ENCODE measurements at regions not wholly inside any gene's neighbourhood (a gene's known extent, or its start where the extent isn't known, plus 50 kb on each side); places are given as distances from the start of the nearest gene placed in this dataset.

DNA sequence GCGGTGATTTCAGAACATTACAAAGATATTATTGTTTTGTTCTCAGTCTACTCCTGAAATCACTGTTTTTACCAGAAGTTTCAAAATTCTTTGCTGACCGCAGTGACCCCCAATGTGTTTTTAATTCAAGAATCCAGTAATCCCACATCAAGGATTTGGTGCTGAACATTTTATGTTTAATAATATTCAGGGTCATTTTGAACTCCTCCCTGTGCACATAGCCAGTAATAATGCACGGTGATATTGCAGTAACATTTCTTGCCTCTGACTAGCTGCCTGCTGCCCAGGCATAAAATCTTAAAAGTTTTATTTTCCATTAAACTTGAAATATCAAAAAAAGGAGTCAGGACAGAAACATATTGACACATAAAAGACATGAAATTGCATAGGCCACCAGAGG is 443.4 kb upstream of the NCAM2 start:
- Histone ChIP-seq H3K27me3 (ENCODE audit: control insufficient read depth in 2 of 2, insufficient read depth in 2 of 2, low read length in 2 of 2) (no peaks in the 10 kb centered on the region), H2AFZ (ENCODE audit: low read depth, low read length) (no peak overlapping the region), H3K9ac (ENCODE audit: insufficient read depth in 1 of 2, low read depth in 2 of 2, low read length in 2 of 2) (no peak overlapping the region), H3K79me2 (ENCODE audit: control insufficient read depth, insufficient read depth, low read length) (no peaks in the 10 kb centered on the region), H4K20me1 (replicated peaks; ENCODE audit: control insufficient read depth, insufficient read depth, low read length) (no peaks in the 10 kb centered on the region), H3K36me3 (ENCODE audit: control insufficient read depth, insufficient read depth, low read length) (no peaks in the 10 kb centered on the region), H3K9me1 (ENCODE audit: control insufficient read depth, insufficient read depth, low read length) (no peaks in the 10 kb centered on the region), H3K4me2 (ENCODE audit: insufficient read depth, low read length) (no peak overlapping the region), H3K27ac (ENCODE audit: extremely low read depth, low read depth, low read length) (no peak overlapping the region), H3K9me3 (replicated peaks; ENCODE audit: control insufficient read depth, insufficient read depth, low read depth, low read length) (no peaks in the 10 kb centered on the region), H3K4me3 (no peak overlapping the region), H3K4me1 (replicated peaks in 1 of 2; ENCODE audit: control insufficient read depth in 2 of 2, insufficient read depth in 2 of 2, low read length in 2 of 2) (no peaks in the 10 kb centered on the region)
- ATAC-seq (no peak), DNase-seq (ENCODE audit: extremely low read depth in 1 of 4, low spot score in 3 of 4) (no peak), FAIRE-seq (no peak)
- 3% methylated on average over 3 of the region's 3 CpGs for WGBS (ENCODE audit: insufficient coverage, low coverage, missing lambda C conversion rate)
- no TSS peak for BruUV-seq (replicated peaks)
- in situ Hi-C loops (cut with MboI), result no loop called here
- intact Hi-C loops (cut with micrococcal nuclease), result no loop called here
- ChIA-PET POLR2A (no interaction called here), CTCF (ENCODE audit: low intra/inter-chr PET ratio) (no interaction called here)
- TF ChIP-seq SOX6 (IDR thresholded peaks at IDR 0.05) (no peak), POLR2G (IDR thresholded peaks at IDR 0.05; ENCODE audit: low read depth, low read length) (no peak), RAD51 (IDR thresholded peaks at IDR 0.05; ENCODE audit: borderline replicate concordance, low read depth) (no peak), SAFB (IDR thresholded peaks at IDR 0.05; ENCODE audit: borderline replicate concordance, low read depth, low read length) (no peak), MEF2D (tag; conservative IDR thresholded peaks at IDR 0.05; ENCODE audit: low read depth) (no peak), NCOA1 (IDR thresholded peaks at IDR 0.05; ENCODE audit: low read depth) (no peak), MEIS2 (IDR thresholded peaks at IDR 0.05; ENCODE audit: partially characterized antibody) (no peak), PHTF2 (CRISPR knock-in tag; IDR thresholded peaks at IDR 0.05) (no peak), ARID1B (IDR thresholded peaks at IDR 0.05) (no peak)
- TF ChIP-seq, protein P1, sequence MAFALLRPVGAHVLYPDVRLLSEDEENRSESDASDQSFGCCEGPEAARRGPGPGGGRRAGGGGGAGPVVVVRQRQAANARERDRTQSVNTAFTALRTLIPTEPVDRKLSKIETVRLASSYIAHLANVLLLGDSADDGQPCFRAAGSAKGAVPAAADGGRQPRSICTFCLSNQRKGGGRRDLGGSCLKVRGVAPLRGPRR (CRISPR knock-in tag; IDR thresholded peaks at IDR 0.05), result no peak
- TF ChIP-seq, protein P2, sequence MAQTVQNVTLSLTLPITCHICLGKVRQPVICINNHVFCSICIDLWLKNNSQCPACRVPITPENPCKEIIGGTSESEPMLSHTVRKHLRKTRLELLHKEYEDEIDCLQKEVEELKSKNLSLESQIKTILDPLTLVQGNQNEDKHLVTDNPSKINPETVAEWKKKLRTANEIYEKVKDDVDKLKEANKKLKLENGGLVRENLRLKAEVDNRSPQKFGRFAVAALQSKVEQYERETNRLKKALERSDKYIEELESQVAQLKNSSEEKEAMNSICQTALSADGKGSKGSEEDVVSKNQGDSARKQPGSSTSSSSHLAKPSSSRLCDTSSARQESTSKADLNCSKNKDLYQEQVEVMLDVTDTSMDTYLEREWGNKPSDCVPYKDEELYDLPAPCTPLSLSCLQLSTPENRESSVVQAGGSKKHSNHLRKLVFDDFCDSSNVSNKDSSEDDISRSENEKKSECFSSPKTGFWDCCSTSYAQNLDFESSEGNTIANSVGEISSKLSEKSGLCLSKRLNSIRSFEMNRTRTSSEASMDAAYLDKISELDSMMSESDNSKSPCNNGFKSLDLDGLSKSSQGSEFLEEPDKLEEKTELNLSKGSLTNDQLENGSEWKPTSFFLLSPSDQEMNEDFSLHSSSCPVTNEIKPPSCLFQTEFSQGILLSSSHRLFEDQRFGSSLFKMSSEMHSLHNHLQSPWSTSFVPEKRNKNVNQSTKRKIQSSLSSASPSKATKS (CRISPR knock-in tag; IDR thresholded peaks at IDR 0.05), result no peak
- TF ChIP-seq, protein P3, sequence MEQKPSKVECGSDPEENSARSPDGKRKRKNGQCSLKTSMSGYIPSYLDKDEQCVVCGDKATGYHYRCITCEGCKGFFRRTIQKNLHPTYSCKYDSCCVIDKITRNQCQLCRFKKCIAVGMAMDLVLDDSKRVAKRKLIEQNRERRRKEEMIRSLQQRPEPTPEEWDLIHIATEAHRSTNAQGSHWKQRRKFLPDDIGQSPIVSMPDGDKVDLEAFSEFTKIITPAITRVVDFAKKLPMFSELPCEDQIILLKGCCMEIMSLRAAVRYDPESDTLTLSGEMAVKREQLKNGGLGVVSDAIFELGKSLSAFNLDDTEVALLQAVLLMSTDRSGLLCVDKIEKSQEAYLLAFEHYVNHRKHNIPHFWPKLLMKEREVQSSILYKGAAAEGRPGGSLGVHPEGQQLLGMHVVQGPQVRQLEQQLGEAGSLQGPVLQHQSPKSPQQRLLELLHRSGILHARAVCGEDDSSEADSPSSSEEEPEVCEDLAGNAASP (IDR thresholded peaks at IDR 0.05), result no peak
- TF ChIP-seq, protein P4, sequence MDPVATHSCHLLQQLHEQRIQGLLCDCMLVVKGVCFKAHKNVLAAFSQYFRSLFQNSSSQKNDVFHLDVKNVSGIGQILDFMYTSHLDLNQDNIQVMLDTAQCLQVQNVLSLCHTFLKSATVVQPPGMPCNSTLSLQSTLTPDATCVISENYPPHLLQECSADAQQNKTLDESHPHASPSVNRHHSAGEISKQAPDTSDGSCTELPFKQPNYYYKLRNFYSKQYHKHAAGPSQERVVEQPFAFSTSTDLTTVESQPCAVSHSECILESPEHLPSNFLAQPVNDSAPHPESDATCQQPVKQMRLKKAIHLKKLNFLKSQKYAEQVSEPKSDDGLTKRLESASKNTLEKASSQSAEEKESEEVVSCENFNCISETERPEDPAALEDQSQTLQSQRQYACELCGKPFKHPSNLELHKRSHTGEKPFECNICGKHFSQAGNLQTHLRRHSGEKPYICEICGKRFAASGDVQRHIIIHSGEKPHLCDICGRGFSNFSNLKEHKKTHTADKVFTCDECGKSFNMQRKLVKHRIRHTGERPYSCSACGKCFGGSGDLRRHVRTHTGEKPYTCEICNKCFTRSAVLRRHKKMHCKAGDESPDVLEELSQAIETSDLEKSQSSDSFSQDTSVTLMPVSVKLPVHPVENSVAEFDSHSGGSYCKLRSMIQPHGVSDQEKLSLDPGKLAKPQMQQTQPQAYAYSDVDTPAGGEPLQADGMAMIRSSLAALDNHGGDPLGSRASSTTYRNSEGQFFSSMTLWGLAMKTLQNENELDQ (CRISPR knock-in tag; IDR thresholded peaks at IDR 0.05; ENCODE audit: borderline replicate concordance), result no peak
- TF ChIP-seq, protein P5, sequence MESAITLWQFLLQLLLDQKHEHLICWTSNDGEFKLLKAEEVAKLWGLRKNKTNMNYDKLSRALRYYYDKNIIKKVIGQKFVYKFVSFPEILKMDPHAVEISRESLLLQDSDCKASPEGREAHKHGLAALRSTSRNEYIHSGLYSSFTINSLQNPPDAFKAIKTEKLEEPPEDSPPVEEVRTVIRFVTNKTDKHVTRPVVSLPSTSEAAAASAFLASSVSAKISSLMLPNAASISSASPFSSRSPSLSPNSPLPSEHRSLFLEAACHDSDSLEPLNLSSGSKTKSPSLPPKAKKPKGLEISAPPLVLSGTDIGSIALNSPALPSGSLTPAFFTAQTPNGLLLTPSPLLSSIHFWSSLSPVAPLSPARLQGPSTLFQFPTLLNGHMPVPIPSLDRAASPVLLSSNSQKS (CRISPR knock-in tag; IDR thresholded peaks at IDR 0.05), result no peak

All from K562 (cell line).